ENCODE measurements at regions not wholly inside any gene's neighbourhood (a gene's known extent, or its start where the extent isn't known, plus 50 kb on each side); places are given as distances from the start of the nearest gene placed in this dataset.

DNA sequence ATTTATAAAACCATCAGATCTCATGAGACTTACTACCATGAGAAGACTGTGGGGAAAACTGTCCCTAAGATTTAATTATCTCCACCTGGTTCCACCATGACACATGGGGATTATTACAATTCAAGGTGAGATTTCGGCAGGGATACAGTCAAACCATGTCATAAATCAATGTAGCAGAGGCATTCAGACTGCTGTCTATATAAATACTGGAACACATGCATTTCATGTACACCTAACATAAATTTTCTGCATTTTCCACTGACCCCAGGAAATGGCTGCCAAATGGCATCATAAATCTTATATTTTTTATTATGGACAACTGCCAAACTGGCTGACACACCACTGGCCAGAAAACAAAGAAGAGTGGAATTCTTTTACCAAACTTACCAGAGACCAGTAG lies 755.1 kb upstream of the EPHA6 start (continued):
- TF ChIP-seq, protein P1, sequence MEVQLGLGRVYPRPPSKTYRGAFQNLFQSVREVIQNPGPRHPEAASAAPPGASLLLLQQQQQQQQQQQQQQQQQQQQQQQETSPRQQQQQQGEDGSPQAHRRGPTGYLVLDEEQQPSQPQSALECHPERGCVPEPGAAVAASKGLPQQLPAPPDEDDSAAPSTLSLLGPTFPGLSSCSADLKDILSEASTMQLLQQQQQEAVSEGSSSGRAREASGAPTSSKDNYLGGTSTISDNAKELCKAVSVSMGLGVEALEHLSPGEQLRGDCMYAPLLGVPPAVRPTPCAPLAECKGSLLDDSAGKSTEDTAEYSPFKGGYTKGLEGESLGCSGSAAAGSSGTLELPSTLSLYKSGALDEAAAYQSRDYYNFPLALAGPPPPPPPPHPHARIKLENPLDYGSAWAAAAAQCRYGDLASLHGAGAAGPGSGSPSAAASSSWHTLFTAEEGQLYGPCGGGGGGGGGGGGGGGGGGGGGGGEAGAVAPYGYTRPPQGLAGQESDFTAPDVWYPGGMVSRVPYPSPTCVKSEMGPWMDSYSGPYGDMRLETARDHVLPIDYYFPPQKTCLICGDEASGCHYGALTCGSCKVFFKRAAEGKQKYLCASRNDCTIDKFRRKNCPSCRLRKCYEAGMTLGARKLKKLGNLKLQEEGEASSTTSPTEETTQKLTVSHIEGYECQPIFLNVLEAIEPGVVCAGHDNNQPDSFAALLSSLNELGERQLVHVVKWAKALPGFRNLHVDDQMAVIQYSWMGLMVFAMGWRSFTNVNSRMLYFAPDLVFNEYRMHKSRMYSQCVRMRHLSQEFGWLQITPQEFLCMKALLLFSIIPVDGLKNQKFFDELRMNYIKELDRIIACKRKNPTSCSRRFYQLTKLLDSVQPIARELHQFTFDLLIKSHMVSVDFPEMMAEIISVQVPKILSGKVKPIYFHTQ (CRISPR knock-in tag; IDR thresholded peaks at IDR 0.05), result no peak

DNA sequence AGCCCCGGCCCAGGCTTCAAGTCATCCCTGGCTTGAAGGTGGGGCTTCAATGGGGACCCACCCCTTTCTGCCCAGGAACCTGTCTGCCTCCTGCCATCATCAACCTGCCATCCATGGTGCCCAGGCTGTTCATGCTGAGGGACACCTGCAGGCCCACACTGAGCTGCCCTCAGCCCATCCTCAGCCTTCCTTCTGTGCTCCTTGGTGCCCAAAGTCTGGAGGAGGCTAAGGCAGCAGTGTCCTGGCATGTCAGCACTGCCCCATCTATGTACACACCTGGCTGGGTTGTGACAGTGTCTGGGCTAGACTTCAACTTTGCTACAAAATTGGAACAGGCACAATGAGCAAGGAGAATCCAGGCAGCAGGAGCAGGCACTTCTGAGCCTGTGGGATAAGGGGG lies 745.3 kb upstream of the EPHA6 start:
- no peak for DNase-seq (ENCODE audit: low spot score)
- H3K4me3 Mint-ChIP-seq, result no peak overlapping the region
- no peak overlapping the region for H3K27ac Mint-ChIP-seq
- no peaks in the 10 kb centered on the region for H3K36me3 Mint-ChIP-seq
- H3K9me3 Mint-ChIP-seq, result 0 out of 2 replicates have a peak, but pooled peaks cover 3% of the 10 kb centered on the region
- no peaks in the 10 kb centered on the region for H3K4me1 Mint-ChIP-seq
- TF ChIP-seq, protein P2, sequence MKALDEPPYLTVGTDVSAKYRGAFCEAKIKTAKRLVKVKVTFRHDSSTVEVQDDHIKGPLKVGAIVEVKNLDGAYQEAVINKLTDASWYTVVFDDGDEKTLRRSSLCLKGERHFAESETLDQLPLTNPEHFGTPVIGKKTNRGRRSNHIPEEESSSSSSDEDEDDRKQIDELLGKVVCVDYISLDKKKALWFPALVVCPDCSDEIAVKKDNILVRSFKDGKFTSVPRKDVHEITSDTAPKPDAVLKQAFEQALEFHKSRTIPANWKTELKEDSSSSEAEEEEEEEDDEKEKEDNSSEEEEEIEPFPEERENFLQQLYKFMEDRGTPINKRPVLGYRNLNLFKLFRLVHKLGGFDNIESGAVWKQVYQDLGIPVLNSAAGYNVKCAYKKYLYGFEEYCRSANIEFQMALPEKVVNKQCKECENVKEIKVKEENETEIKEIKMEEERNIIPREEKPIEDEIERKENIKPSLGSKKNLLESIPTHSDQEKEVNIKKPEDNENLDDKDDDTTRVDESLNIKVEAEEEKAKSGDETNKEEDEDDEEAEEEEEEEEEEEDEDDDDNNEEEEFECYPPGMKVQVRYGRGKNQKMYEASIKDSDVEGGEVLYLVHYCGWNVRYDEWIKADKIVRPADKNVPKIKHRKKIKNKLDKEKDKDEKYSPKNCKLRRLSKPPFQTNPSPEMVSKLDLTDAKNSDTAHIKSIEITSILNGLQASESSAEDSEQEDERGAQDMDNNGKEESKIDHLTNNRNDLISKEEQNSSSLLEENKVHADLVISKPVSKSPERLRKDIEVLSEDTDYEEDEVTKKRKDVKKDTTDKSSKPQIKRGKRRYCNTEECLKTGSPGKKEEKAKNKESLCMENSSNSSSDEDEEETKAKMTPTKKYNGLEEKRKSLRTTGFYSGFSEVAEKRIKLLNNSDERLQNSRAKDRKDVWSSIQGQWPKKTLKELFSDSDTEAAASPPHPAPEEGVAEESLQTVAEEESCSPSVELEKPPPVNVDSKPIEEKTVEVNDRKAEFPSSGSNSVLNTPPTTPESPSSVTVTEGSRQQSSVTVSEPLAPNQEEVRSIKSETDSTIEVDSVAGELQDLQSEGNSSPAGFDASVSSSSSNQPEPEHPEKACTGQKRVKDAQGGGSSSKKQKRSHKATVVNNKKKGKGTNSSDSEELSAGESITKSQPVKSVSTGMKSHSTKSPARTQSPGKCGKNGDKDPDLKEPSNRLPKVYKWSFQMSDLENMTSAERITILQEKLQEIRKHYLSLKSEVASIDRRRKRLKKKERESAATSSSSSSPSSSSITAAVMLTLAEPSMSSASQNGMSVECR (CRISPR knock-in tag; IDR thresholded peaks at IDR 0.05; ENCODE audit: borderline replicate concordance), result no peak
- TF ChIP-seq SMAD3 (CRISPR knock-in tag; IDR thresholded peaks at IDR 0.05; ENCODE audit: borderline replicate concordance) (no peak), SMAD4 (CRISPR knock-in tag; IDR thresholded peaks at IDR 0.05) (no peak), FOXP1 (CRISPR knock-in tag; IDR thresholded peaks at IDR 0.05; ENCODE audit: borderline replicate concordance) (no peak), ZNF138 (CRISPR knock-in tag; conservative IDR thresholded peaks at IDR 0.05) (no peak), TEAD4 (CRISPR knock-in tag; IDR thresholded peaks at IDR 0.05) (no peak), ZNF671 (CRISPR knock-in tag; IDR thresholded peaks at IDR 0.05) (no peak), KAT7 (CRISPR knock-in tag; IDR thresholded peaks at IDR 0.05; ENCODE audit: borderline replicate concordance) (no peak), SP1 (CRISPR knock-in tag; conservative IDR thresholded peaks at IDR 0.05) (no peak), FOXK1 (CRISPR knock-in tag; IDR thresholded peaks at IDR 0.05) (no peak)
- TF ChIP-seq, protein P3, sequence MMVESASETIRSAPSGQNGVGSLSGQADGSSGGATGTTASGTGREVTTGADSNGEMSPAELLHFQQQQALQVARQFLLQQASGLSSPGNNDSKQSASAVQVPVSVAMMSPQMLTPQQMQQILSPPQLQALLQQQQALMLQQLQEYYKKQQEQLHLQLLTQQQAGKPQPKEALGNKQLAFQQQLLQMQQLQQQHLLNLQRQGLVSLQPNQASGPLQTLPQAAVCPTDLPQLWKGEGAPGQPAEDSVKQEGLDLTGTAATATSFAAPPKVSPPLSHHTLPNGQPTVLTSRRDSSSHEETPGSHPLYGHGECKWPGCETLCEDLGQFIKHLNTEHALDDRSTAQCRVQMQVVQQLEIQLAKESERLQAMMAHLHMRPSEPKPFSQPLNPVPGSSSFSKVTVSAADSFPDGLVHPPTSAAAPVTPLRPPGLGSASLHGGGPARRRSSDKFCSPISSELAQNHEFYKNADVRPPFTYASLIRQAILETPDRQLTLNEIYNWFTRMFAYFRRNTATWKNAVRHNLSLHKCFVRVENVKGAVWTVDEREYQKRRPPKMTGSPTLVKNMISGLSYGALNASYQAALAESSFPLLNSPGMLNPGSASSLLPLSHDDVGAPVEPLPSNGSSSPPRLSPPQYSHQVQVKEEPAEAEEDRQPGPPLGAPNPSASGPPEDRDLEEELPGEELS (CRISPR knock-in tag; IDR thresholded peaks at IDR 0.05), result no peak
- TF ChIP-seq, protein P4, sequence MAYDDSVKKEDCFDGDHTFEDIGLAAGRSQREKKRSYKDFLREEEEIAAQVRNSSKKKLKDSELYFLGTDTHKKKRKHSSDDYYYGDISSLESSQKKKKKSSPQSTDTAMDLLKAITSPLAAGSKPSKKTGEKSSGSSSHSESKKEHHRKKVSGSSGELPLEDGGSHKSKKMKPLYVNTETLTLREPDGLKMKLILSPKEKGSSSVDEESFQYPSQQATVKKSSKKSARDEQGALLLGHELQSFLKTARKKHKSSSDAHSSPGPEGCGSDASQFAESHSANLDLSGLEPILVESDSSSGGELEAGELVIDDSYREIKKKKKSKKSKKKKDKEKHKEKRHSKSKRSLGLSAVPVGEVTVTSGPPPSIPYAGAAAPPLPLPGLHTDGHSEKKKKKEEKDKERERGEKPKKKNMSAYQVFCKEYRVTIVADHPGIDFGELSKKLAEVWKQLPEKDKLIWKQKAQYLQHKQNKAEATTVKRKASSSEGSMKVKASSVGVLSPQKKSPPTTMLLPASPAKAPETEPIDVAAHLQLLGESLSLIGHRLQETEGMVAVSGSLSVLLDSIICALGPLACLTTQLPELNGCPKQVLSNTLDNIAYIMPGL (CRISPR knock-in tag; IDR thresholded peaks at IDR 0.05), result no peak
- TF ChIP-seq, protein P5, sequence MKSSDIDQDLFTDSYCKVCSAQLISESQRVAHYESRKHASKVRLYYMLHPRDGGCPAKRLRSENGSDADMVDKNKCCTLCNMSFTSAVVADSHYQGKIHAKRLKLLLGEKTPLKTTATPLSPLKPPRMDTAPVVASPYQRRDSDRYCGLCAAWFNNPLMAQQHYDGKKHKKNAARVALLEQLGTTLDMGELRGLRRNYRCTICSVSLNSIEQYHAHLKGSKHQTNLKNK (CRISPR knock-in tag; IDR thresholded peaks at IDR 0.05), result no peak
- POLR2A ChIA-PET, result no interaction called here
- no peaks in the 10 kb centered on the region for H3K27me3 Mint-ChIP-seq (ENCODE audit: low read depth)
- ATAC-seq, result no peak
- CTCF ChIA-PET, result no interaction called here

Data from WTC11 (cell line).